T-helper 2 cell treated with Interferon-gamma antibody and Interleukin-4, amounts not matched to agents 100 ng/mL and 5 ng/mL, for 36 hours (primary cell): ENCODE measurements at regions not wholly inside any gene's neighbourhood (a gene's known extent, or its start where the extent isn't known, plus 50 kb on each side); places are given as distances from the start of the nearest gene placed in this dataset.
"Not testable (repeated sequence)": the region's sequence is repeated elsewhere in the genome, so short reads cannot be mapped to it uniquely, and the experiment has no call there.

Source experiments
- intact Hi-C: fragments of 100-400 bp; cut with micrococcal nuclease; formaldehyde crosslinking; loops from one replicate; pipeline ENCODE4 v1.15.1; 2023

GRCh38 chr1:57599236-57599994 is 175.6 kb upstream of the DAB1 start:
- intact Hi-C loops = no loop called here

DNA sequence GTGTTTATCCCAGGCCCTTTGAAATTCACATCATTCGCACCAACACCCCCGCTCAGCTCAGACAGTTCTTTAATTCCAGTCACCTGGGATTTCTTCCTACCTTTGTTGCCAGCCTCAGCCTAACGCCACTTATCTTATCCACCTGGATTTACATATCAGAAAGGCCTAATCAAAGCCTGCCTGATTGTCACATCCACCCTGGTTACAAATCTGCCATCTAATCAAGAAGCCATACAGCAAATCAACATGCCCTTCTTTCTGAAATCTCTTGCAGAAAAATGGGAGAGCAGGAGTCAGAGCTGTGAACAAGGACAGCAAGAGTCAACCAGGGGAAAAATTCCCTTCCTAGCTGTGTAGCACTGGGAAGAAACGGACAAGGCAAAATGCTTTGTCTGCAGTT is 173.2 kb upstream of the DAB1 start:
- intact Hi-C loops = no loop called here

DNA sequence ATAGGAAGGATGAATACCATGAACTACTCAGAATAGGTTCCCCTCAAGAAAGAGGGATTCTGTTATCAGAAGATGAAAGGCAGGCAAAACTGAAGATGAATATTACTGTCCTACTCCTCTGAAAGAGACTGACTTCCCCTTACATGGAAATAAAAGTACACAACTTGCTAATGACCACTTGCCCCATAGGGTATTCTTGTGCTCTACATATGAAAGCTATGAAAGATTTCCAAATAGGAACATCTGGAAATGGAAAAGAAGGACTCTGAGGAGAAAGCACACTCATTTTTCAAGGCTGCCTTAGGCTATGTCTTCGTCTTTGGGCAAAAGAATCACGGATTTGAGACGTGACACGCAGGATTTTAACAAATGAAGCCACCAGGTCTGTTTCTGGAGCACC is 170.1 kb upstream of the DAB1 start:
- intact Hi-C loops = no loop called here

DNA sequence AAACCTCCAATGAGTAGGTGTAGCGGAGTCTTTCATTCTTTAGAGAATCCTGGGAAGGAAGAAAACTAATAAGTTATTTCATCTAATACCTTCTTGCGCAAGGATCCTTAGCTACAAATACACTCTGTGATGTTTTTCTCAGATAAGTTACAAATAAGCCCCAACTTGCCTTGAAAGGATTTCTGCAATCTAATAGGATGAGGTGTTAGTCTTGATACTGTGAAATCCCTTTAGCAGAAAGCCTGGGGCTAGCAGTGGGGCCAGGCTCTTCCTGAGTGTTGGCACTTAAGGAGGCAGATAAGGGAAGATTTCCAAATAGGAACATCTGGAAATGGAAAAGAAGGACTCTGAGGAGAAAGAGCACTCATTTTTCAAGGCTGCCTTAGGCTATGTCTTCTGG is 168.0 kb upstream of the DAB1 start:
- intact Hi-C loops = no loop called here

DNA sequence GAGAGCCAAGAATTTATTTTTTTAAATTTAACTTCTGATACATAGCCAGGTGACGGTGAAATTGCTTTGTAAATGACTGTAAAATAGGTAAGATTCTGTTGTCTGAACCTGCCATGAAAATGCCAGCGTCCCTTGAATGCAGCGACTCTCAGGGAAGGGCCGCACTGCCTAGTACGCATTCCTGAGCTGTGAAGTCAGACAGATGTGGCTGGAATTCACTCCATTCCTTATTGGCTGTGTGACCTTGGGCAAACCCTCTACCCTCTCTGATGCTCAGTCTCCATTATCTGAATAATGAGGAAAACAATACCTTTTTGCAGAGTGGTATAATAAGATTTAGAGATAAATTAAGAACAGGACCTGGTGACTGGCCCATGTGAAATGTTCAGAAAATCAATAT is 167.1 kb upstream of the DAB1 start:
- intact Hi-C loops = no loop called here

GRCh38 chr1:57586842-57587241 is 163.0 kb upstream of the DAB1 start:
- intact Hi-C loops = no loop called here

- intact Hi-C loops = no loop called here
Observed at GRCh38 chr1:57578680-57579079, 154.8 kb upstream of the DAB1 start.

- intact Hi-C loops = no loop called here
Observed at GRCh38 chr1:57578099-57578498, 154.2 kb upstream of the DAB1 start.

DNA sequence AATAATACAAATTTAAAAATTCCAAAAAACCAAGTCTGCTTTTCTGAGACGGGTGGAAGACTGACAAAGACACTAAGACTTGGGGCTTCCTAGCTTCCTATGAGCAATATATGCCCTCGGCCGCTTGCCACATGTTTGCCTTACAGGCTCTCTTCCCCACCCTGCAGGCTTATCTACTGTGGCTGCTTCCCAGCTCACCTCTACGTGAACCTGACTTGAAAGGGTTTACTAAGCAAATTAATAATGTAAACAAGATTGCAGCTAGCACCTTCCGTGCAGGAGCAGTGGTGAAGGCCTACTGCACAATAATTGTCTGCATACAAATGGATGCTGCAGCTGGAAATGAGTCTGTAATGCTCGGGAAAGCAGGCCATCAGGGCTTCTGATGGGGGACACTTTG is 152.9 kb upstream of the DAB1 start:
- intact Hi-C loops = no loop called here

- intact Hi-C loops = no loop called here
Observed at GRCh38 chr1:57572016-57572415, 148.2 kb upstream of the DAB1 start.

- intact Hi-C loops = not testable (repeated sequence)
Observed at GRCh38 chr1:57558066-57558465, 134.2 kb upstream of the DAB1 start.

- intact Hi-C loops = no loop called here
Observed at GRCh38 chr1:57553666-57554065, 129.8 kb upstream of the DAB1 start.

DNA sequence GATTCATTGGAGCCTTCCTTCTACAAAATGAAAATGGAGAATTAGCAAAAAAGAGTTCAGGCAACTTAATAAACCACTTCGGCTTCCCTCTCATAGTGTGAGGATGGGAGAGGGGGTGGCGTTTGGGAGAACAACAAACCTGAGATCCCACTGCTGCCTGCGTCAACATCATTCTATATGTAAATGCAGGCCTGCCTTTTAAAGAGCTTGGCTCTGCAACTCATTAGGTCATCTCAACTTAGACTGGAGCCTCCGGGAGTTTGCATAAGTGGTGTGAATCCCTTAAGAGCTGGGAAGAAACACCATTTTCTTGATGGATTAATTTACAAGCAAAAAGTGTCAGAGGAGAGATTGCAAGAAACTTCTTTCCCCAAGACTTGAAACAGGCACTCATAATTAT is 127.6 kb upstream of the DAB1 start:
- intact Hi-C loops = no loop called here

- intact Hi-C loops = no loop called here
Observed at GRCh38 chr1:57550092-57550491, 126.2 kb upstream of the DAB1 start.

- intact Hi-C loops = no loop called here
Observed at GRCh38 chr1:57549300-57549699, 125.4 kb upstream of the DAB1 start.

DNA sequence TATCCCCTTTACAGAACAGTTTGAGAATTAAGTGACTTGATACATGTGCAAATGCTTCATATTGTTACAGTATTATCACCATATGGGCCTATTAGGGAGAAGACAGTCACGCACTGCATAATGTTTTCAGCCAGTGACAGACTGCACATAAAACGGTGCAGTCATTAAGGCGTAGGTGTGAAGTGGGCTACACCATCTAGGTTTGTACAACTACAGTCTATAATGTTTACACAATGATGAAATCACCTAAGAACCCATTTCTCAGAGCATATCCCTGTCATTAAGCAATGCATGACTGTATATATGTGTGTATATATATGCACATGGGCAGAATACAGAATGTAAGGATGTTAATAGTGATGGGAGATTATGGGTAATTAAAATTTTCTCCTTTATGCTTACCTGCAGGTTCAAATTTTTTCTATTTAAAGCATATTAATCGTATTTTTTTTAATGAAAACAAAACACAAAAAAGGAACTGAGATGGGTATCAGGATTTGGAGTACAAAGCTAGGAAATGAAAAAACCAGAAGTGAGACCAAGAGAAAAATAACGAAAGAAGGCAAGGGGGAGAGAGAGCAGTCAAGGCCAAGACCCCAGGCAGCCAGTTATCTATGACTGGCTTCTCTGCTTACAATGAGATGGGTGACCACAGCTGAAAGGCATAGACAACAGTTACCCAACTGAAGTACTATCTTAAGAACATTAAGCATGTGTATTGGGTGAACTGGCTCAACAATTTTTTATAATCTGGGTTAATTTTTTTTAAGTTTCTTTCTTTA is 122.9 kb upstream of the DAB1 start:
- intact Hi-C loops = no loop called here

DNA sequence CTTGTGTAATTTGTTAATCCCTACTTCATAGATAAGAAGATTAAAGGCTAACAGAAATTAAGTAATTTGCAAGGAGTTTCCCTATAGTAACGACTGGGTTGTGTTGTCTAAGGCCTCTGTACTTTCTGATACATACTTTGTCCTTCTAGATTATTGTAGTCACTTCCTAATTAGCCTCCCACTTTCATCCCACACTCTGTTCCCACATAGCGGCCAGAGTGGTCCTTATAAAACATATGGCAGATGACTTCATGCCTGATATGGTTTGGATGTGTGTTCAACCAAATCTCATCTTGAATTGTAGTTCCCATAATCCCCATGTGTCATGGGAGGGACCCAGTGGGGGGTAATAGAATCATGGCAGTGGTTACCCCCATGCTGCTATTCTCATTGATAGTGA is 120.5 kb upstream of the DAB1 start:
- intact Hi-C loops = no loop called here

- intact Hi-C loops = no loop called here
Observed at GRCh38 chr1:57536749-57537423, 113.0 kb upstream of the DAB1 start.

DNA sequence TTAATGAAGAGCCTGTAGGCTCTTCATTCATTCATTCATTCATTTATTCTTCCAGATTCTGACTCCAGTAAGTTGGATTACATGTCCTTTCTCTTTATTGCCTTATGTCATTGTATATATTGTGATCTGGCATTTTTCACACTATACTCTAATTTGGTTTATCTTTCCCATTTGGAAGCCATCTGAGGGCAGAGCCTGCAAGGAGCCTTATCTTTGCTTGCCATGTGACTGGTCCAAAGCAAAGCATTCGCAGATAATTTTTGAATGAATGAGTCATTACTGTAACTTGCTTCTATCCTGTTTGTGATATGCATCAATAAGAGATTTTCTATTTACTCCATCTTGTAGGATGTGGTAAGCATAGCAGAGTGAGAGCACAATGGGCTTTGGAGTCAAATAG is 108.4 kb upstream of the DAB1 start:
- intact Hi-C loops = no loop called here

DNA sequence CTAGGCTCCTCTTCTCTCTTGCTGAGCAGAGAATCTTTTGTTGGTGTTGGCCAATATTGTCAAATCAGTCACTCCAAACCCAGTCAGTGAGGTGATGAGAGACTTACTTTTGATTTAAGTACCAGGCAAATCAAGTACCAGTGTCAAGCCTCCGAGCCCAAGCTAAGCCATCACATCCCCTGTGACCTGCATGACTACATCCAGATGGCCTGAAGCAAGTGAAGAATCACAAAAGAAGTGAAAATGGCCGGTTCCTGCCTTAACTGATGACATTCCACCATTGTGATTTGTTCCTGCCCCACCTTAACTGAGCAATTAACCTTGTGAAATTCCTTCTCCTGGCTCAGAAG is 107.0 kb upstream of the DAB1 start:
- intact Hi-C loops = not testable (repeated sequence)

DNA sequence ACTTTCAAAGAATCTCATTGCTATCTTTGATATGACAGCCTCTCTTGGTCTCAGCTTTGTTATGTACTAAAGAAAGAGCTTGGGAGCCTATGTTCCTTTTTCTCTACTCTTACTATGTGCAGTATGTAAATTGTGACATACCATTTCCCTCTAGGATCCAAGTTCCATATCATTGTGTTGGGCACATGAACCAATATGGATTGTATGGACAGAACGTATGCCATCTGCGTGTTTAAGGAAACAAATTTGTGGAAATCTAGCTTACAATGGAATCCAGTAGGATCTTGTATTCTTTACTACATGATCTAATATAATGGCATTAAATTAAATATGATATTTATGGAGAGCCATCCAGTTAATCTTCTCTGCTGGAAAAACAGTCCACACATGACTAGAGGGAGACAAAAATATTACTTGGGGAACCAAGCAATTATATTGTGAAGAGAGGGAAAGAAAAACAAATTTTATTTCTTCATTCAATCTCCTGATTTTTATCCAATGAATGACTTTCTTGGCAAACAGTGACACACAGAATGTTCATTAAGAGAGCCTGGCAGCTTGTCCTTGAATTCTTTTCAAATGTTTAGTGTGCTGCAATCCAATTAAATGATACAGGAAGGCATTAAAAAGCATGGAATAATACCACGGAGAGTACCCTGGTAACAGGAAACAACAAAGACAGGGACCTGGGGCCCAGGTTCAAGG is 106.5 kb upstream of the DAB1 start:
- intact Hi-C loops = no loop called here

DNA sequence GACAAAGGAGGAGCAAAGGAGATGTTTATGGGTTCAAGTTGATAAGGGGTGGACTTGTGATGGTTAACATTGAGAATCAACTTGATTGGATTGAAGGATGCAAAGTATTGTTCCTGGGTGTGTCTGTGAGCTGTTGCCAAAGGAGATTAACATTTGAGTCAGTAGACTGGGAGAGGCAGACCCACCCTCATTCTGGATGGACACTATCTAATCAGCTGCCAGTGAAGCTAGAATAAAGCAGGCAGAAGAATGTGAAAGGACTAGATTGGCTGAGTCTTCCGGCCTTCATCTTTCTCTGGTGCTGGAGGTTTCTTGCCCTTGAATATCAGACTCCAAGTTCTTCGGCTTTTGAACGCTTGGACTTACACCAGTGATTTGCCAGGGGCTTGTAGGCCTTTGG is 98.7 kb upstream of the DAB1 start:
- intact Hi-C loops = no loop called here
